GM19467 (cell line): ENCODE measurements at regions not wholly inside any gene's neighbourhood (a gene's known extent, or its start where the extent isn't known, plus 50 kb on each side); places are given as distances from the start of the nearest gene placed in this dataset.
"Not testable (repeated sequence)": the region's sequence is repeated elsewhere in the genome, so short reads cannot be mapped to it uniquely, and the experiment has no call there.

Source experiments
- ATAC-seq: cut with Tn5 transposase; IDR thresholded peaks from one replicate; pipeline ENCODE4 v1.9.1; 2021; ENCODE audit warnings: mild to moderate bottlenecking, moderate library complexity; ENCODE audit not compliant: unreplicated experiment

- no peak for ATAC-seq
Observed at GRCh38 chr11:45000918-45001317, 50.2 kb upstream of the TP53I11 start.

- ATAC-seq = no peak
Observed at GRCh38 chr11:45001466-45002165, 50.9 kb upstream of the TP53I11 start.

- no peak for ATAC-seq
Observed at GRCh38 chr11:45005106-45005505, 54.4 kb upstream of the TP53I11 start.

- no peak for ATAC-seq
Observed at GRCh38 chr11:45007011-45007410, 56.3 kb upstream of the TP53I11 start.

GRCh38 chr11:45015983-45016382 lies 65.3 kb upstream of the TP53I11 start:
- ATAC-seq = not testable (repeated sequence)

- ATAC-seq = not testable (repeated sequence)
Observed at GRCh38 chr11:45016446-45016845, 65.8 kb upstream of the TP53I11 start.

- ATAC-seq = no peak
Observed at GRCh38 chr11:45017329-45017728, 66.6 kb upstream of the TP53I11 start.

- ATAC-seq = no peak
Observed at GRCh38 chr11:45021001-45021400, 70.3 kb upstream of the TP53I11 start.

- ATAC-seq = no peak
Observed at GRCh38 chr11:45021692-45022141, 71.0 kb upstream of the TP53I11 start.

GRCh38 chr11:45022294-45023064 lies 71.8 kb upstream of the TP53I11 start:
- ATAC-seq = no peak

GRCh38 chr11:45023065-45023365 lies 72.3 kb upstream of the TP53I11 start:
- no peak for ATAC-seq

- no peak for ATAC-seq
Observed at GRCh38 chr11:45024316-45024715, 73.6 kb upstream of the TP53I11 start.

- no peak for ATAC-seq
Observed at GRCh38 chr11:45024846-45025588, 74.3 kb upstream of the TP53I11 start.

GRCh38 chr11:45025716-45026492 lies 75.2 kb upstream of the TP53I11 start:
- peak; percentile 60 for ATAC-seq

- ATAC-seq = no peak
Observed at GRCh38 chr11:45026835-45027234, 76.2 kb upstream of the TP53I11 start.

GRCh38 chr11:45027312-45027711 lies 76.6 kb upstream of the TP53I11 start:
- ATAC-seq = no peak

- no peak for ATAC-seq
Observed at GRCh38 chr11:45028911-45029682, 78.4 kb upstream of the TP53I11 start.

GRCh38 chr11:45030778-45031177 lies 80.1 kb upstream of the TP53I11 start:
- no peak for ATAC-seq

- peak; percentile 87 for ATAC-seq
Observed at GRCh38 chr11:45031912-45032519, 81.3 kb upstream of the TP53I11 start.

GRCh38 chr11:45035413-45035812 lies 84.7 kb upstream of the TP53I11 start:
- no peak for ATAC-seq
